GM12865 (cell line): ENCODE measurements at regions not wholly inside any gene's neighbourhood (a gene's known extent, or its start where the extent isn't known, plus 50 kb on each side); places are given as distances from the start of the nearest gene placed in this dataset.
"Not testable (repeated sequence)": the region's sequence is repeated elsewhere in the genome, so short reads cannot be mapped to it uniquely, and the experiment has no call there.

Source experiments
- DNase-seq: peaks from one replicate; pipeline ENCODE4 v3.0.0; 2010; ENCODE audit warnings: low read depth
- H3K4me3 ChIP-seq: 2 replicates; pipeline ENCODE4 v1.5.1; 2011; ENCODE audit warnings: mild to moderate bottlenecking, low read depth, low read length, control low read depth
- TF ChIP-seq, protein P1 (sequence below): IDR thresholded peaks from 2 replicates; pipeline ENCODE4 v1.5.1; 2011; ENCODE audit warnings: low read length, control low read depth, low read depth, inconsistent platforms; ENCODE audit not compliant: insufficient read depth; ENCODE audit errors: missing control alignments

DNA sequence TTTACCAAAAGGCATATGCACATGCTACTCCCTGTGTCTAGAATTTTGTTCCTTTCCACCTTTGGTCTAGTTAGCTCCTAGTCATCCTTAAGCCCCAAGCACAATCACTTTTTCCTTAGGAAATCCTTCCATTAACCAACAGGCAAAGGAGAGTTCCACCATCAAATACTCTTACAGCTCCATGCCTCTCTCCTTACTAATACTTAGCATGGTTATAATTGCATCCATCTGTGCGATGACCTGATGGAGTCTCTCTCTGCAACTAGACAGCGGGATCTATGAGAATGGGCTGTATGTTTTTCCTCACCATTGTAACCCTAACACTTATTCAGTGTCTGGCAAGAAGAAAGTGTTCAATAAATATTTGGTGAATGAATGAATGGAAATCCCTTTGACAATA lies 69.3 kb upstream of the SMAD3 start:
- TF ChIP-seq, protein P1, sequence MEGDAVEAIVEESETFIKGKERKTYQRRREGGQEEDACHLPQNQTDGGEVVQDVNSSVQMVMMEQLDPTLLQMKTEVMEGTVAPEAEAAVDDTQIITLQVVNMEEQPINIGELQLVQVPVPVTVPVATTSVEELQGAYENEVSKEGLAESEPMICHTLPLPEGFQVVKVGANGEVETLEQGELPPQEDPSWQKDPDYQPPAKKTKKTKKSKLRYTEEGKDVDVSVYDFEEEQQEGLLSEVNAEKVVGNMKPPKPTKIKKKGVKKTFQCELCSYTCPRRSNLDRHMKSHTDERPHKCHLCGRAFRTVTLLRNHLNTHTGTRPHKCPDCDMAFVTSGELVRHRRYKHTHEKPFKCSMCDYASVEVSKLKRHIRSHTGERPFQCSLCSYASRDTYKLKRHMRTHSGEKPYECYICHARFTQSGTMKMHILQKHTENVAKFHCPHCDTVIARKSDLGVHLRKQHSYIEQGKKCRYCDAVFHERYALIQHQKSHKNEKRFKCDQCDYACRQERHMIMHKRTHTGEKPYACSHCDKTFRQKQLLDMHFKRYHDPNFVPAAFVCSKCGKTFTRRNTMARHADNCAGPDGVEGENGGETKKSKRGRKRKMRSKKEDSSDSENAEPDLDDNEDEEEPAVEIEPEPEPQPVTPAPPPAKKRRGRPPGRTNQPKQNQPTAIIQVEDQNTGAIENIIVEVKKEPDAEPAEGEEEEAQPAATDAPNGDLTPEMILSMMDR, result no peak
- no peak for DNase-seq
- no peak overlapping the region for H3K4me3 ChIP-seq

DNA sequence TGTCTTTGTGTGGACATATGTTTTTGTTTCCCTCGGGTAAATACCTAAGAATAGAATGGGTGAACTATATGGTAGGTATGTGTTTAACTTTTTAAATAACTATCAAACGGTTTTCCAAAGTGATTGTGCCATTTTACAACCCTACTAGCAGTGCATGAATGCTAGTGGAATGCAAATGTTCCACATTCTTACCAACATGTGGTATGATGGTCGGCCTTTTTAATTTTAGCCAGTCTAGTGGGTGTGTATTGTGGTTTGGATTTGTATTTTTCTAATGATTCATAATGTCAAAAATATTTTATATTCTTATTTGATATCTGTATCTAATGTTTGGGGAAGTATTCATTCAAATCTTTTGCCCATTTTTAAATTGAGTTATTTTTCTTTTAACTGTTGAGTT lies 68.2 kb upstream of the SMAD3 start:
- no peak for DNase-seq
- H3K4me3 ChIP-seq, result no peak overlapping the region
- TF ChIP-seq, protein P1, result no peak

DNA sequence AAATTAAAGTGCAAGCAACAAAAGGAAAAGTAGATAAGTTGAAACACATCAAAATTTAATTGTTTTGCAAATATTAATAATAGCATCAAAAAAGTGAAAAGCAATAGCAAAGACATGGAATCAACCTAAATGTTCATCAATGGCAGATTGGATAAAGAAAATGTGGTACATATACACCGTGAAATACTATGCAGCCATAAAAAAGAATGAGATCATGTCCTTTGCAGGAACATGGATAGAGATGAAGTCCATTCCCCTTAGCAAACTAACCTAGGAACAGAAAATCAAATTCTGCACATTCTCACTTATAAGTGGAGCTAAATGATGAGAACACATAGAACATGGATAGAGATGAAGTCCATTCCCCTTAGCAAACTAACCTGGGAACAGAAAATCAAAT lies 67.2 kb upstream of the SMAD3 start:
- H3K4me3 ChIP-seq, DNase-seq: not testable (repeated sequence)

DNA sequence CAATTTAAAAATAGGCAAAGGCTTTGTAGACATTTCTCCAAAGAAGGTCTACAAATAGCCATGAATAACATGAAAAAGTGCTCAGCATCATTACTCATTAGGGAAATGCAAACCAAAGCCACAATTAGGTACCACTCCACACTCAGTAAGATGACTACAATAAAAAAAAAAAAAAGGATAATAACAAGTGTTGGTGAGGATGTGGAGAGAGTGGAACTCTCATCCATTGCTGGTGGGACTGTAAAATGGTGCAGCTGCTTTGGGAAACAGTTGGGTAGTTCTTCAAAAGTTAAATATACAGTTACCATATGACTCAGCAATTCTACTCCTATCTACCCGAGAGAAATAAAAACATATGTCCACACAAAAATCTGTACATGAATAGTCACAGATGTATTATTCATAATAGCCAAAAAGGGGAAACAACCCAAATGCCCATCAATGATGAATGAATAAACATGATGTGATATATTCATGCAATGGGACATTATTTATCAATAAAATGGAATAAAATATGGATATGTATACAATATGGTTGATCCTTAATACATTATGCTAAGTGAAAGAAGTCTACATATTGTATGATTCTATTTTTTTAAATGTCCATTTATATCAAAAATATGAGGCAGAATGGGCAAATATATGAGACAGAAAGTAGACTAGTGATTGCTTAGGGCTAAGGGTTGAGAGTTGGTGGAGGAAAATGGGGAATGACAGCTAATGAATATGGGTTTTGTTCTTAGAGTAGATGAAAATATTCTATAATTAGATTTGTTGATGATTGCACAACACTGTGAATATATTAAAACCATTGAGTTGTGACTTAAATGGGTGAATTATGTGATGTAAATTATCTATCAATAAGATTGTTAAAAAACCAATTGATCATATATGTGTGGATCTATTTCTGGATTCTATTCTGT lies 66.1 kb upstream of the SMAD3 start:
- no peak overlapping the region for H3K4me3 ChIP-seq
- no peak for DNase-seq
- TF ChIP-seq, protein P1, result no peak

DNA sequence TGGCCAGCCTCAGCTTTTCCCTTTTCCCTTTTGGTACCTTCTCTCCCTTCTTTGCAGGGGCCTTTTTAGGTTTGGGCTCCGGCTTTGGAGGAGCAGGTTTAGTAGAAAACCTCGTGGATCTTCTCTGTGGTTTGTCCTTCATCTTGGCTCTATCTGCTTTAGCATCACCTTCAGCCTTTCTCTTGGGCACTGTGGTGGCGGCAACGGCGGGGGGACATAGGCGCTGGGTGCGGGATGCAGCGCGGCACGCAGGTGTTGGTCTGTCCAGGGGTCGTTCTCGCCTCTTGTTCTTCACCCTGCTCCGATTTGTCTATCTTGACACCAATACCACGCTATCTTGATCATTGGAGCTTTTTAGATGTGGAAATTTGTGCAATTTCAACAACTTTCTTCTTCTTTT lies 64.5 kb upstream of the SMAD3 start:
- H3K4me3 ChIP-seq, result no peak overlapping the region
- TF ChIP-seq, protein P1, result no peak
- DNase-seq, result no peak

DNA sequence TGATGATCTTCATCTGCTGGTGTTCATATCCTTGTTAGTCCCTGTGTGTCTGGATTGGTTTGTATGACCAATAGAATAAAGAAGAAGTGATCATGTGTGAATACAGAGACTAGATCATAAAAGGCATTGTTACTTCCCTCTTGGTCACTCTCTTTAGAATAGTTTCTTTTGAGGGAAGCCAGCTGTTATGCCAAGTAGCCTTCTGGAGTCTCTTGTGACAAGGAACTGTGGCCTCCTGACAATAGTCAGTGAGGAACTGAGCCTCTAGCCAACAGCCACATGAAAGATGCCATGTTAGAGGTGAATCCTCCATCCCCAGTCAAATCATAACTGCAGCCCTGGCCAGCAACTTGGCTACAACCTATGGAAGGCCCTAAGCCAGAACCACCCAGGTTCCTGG lies 63.0 kb upstream of the SMAD3 start:
- DNase-seq, result peak; percentile 52
- TF ChIP-seq, protein P1, result no peak
- H3K4me3 ChIP-seq, result no peak overlapping the region

DNA sequence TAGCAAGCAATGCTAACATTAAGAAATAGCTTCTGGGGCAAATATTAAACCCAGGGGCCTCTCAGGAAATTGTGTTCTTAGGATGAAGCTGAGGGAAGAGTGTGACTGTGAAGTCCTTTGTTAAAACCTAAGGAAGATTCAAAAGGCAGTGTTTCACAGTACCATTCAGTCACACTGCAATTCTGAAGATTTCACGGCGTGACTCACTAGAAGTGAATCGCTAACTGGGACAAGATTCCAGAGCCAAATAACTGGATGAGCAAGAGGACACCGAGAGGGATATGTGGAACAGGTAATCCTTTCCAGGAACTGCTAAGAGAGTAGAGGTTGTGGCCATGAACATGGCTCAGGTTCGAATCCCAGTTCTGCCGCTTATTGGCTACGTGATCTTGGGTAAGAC lies 61.8 kb upstream of the SMAD3 start:
- DNase-seq, result no peak
- no peak overlapping the region for H3K4me3 ChIP-seq
- TF ChIP-seq, protein P1, result no peak
